B cell (primary cell): ENCODE measurements at regions not wholly inside any gene's neighbourhood (a gene's known extent, or its start where the extent isn't known, plus 50 kb on each side); places are given as distances from the start of the nearest gene placed in this dataset.

Experiments
- ATAC-seq: fragments of 200-7000 bp; cut with Tn5 transposase; one replicate; pipeline ENCODE4 v1.10.0; 2021; ENCODE audit warnings: low read depth, mild to moderate bottlenecking, moderate number of reproducible peaks, moderate library complexity
- CTCF ChIA-PET: fragments of 350-600 bp; sonication (Branson Sonifier 250); formaldehyde crosslinking; loops from one replicate; lab custom pipeline; 2021; ENCODE audit warnings: antibody characterized with exemption, inconsistent platforms; lab: Charles Lee
- POLR2A ChIA-PET: fragments of 350-600 bp; sonication (Branson Sonifier 250); formaldehyde crosslinking; loops from one replicate; lab custom pipeline; 2021; ENCODE audit warnings: antibody characterized with exemption; lab: Charles Lee
- DNase-seq: peaks from one replicate; pipeline ENCODE4 v3.0.0; 2013
- H2AFZ ChIP-seq: 2 replicates; pipeline ENCODE4 v1.6.1; 2012; ENCODE audit warnings: mild to moderate bottlenecking, low read depth, low read length; ENCODE audit not compliant: insufficient read depth, poor library complexity, severe bottlenecking
- H3K27ac ChIP-seq, 2 donors: 1 replicate in 1 of 2; 2 replicates in 1 of 2; pipeline ENCODE4 v1.5.1; 2012 to 2013; ENCODE audit warnings: low read length in 2 of 2, mild to moderate bottlenecking in 2 of 2, moderate library complexity in 1 of 2
- H3K27me3 ChIP-seq, 4 experiments: fragments of 200-600 bp in 1 of 4; sonication (generic) in 1 of 4; replicated peaks in 1 of 4; 1 replicate in 2 of 4; 2 replicates in 2 of 4; pipeline versions ENCODE4 v1.6.1 to v1.7.0; 2013 to 2016; ENCODE audit warnings: low read length in 3 of 4, mild to moderate bottlenecking in 2 of 4, mixed read lengths in 1 of 4, moderate library complexity in 1 of 4; ENCODE audit not compliant: insufficient read depth in 4 of 4, control insufficient read depth in 3 of 4; ENCODE audit errors: control extremely low read depth in 1 of 4
- H3K36me3 ChIP-seq, 2 experiments: replicated peaks in 1 of 2; 1 replicate in 1 of 2; 2 replicates in 1 of 2; pipeline versions ENCODE4 v1.6.1 to v1.7.1; 2013; ENCODE audit warnings: low read length in 1 of 2; ENCODE audit not compliant: insufficient read depth in 2 of 2, control insufficient read depth in 1 of 2; ENCODE audit errors: control extremely low read depth in 1 of 2, extremely low read depth in 1 of 2
- H3K4me1 ChIP-seq, 2 donors: fragments of 200-600 bp in 1 of 2; sonication (generic) in 1 of 2; 1 replicate in 1 of 2; 2 replicates in 1 of 2; pipeline versions ENCODE4 v1.5.1 to v1.6.1; 2013 to 2017; ENCODE audit warnings: low read length in 2 of 2; ENCODE audit not compliant: control insufficient read depth in 2 of 2, insufficient read depth in 2 of 2
- H3K4me2 ChIP-seq: replicated peaks from 2 replicates; pipeline ENCODE3; 2012; ENCODE audit warnings: mild to moderate bottlenecking, low read depth, low read length; ENCODE audit not compliant: poor library complexity, severe bottlenecking
- H3K4me3 ChIP-seq, 5 experiments: fragments of 200-600 bp in 1 of 5; sonication (generic) in 1 of 5; 1 replicate in 3 of 5; 2 replicates in 2 of 5; pipeline versions ENCODE4 v1.5.1 to v1.7.0; 2011 to 2016; ENCODE audit warnings: low read length in 4 of 5, mild to moderate bottlenecking in 4 of 5, low read depth in 2 of 5, control low read depth in 1 of 5, moderate library complexity in 1 of 5; ENCODE audit not compliant: insufficient read depth in 1 of 5; ENCODE audit errors: control extremely low read depth in 1 of 5, extremely low read depth in 1 of 5
- H3K79me2 ChIP-seq: fragments of 200-600 bp; sonication (generic); one replicate; pipeline ENCODE4 v1.6.0; 2016; ENCODE audit warnings: low read length; ENCODE audit not compliant: control insufficient read depth, insufficient read depth
- H3K9ac ChIP-seq: fragments of 200-600 bp; sonication (generic); 2 replicates; pipeline ENCODE4 v1.6.1; 2017; ENCODE audit warnings: mild to moderate bottlenecking, low read length, moderate library complexity
- H3K9me3 ChIP-seq, 3 donors: one replicate each; pipeline versions ENCODE4 v1.6.1 to v1.7.1; 2013; ENCODE audit warnings: low read length in 2 of 3; ENCODE audit not compliant: control insufficient read depth in 2 of 3, insufficient read depth in 1 of 3; ENCODE audit errors: control extremely low read depth in 1 of 3
- H4K20me1 ChIP-seq: 2 replicates; pipeline ENCODE4 v1.6.0; 2012; ENCODE audit warnings: mild to moderate bottlenecking, low read length; ENCODE audit not compliant: insufficient read depth, control insufficient read depth, poor library complexity, severe bottlenecking
- H3K27ac Mint-ChIP-seq: one replicate; pipeline ENCODE4 v1.8.0; 2021; ENCODE audit warnings: mixed read lengths
- H3K27me3 Mint-ChIP-seq: one replicate; pipeline ENCODE4 v1.8.0; 2021; ENCODE audit warnings: mixed read lengths
- H3K4me1 Mint-ChIP-seq: one replicate; pipeline ENCODE4 v1.8.0; 2021; ENCODE audit warnings: mixed read lengths
- H3K4me3 Mint-ChIP-seq: one replicate; pipeline ENCODE4 v1.8.0; 2021; ENCODE audit warnings: mixed read lengths
- H3K9me3 Mint-ChIP-seq: one replicate; pipeline ENCODE4 v1.8.0; 2022; ENCODE audit warnings: mixed read lengths; ENCODE audit not compliant: insufficient read depth
- CTCF ChIP-seq: fragments of 200-600 bp; IDR thresholded peaks from one replicate; pipeline ENCODE4 v1.8.0; 2022; ENCODE audit warnings: antibody characterized with exemption, mild to moderate bottlenecking
- EZH2 ChIP-seq: IDR thresholded peaks from 2 replicates; pipeline ENCODE4 v1.6.1; 2012; ENCODE audit warnings: borderline replicate concordance, low read depth, mild to moderate bottlenecking, moderate library complexity, low read length; ENCODE audit not compliant: insufficient read depth, poor library complexity, severe bottlenecking
- intact Hi-C: fragments of 100-400 bp; cut with micrococcal nuclease; formaldehyde crosslinking; loops from one replicate; pipeline ENCODE4 v1.10.0; 2022

- H3K4me1 ChIP-seq = no peaks in the 10 kb centered on the region
- POLR2A ChIA-PET = no interaction called here
- Mint-ChIP-seq H3K4me3 (no peak overlapping the region), H3K27ac (no peak overlapping the region), H3K4me1 (no peaks in the 10 kb centered on the region), H3K27me3 (no peaks in the 10 kb centered on the region), H3K9me3 (peaks cover 13% of the 10 kb centered on the region)
- H3K27ac ChIP-seq = no peak overlapping the region
- DNase-seq (no peak), ATAC-seq (no peak)
- intact Hi-C loops = no loop called here
- CTCF ChIA-PET = no interaction called here
- H3K4me2 ChIP-seq = no peak overlapping the region
- H3K9me3 ChIP-seq = peaks cover 0 to 1% (median 0%) of the 10 kb centered on the region in 3 donors
- no peaks in the 10 kb centered on the region for H3K79me2 ChIP-seq
- H3K9ac ChIP-seq = no peak overlapping the region
- no peaks in the 10 kb centered on the region for H3K27me3 ChIP-seq
- no peak overlapping the region for H2AFZ ChIP-seq
- TF ChIP-seq EZH2 (no peak), CTCF (no peak)
- H4K20me1 ChIP-seq = no peaks in the 10 kb centered on the region
- no peak overlapping the region for H3K4me3 ChIP-seq
- H3K36me3 ChIP-seq = no peaks in the 10 kb centered on the region
Measured at GRCh38 chr13:89574077-89574476, 1773.4 kb upstream of the MIR17HG start.

- no peaks in the 10 kb centered on the region for H3K36me3 ChIP-seq
- H3K9ac ChIP-seq = no peak overlapping the region
- ChIA-PET POLR2A (no interaction called here), CTCF (no interaction called here)
- no peak overlapping the region for H3K4me3 ChIP-seq
- no peak overlapping the region for H2AFZ ChIP-seq
- no peak for TF ChIP-seq CTCF
- no peak for TF ChIP-seq EZH2
- intact Hi-C loops = no loop called here
- ATAC-seq (no peak), DNase-seq (no peak)
- H3K4me1 ChIP-seq = no peaks in the 10 kb centered on the region
- H4K20me1 ChIP-seq = no peaks in the 10 kb centered on the region
- peaks cover 11% of the 10 kb centered on the region for H3K9me3 Mint-ChIP-seq
- no peak overlapping the region for H3K4me3 Mint-ChIP-seq
- no peaks in the 10 kb centered on the region for H3K27me3 Mint-ChIP-seq
- H3K27ac Mint-ChIP-seq = no peak overlapping the region
- no peak overlapping the region for H3K27ac ChIP-seq
- H3K79me2 ChIP-seq = no peaks in the 10 kb centered on the region
- no peaks in the 10 kb centered on the region for H3K27me3 ChIP-seq
- no peaks in the 10 kb centered on the region for H3K4me1 Mint-ChIP-seq
- H3K4me2 ChIP-seq = no peak overlapping the region
- H3K9me3 ChIP-seq = no peaks in the 10 kb centered on the region
Measured at GRCh38 chr13:89577301-89577700, 1770.2 kb upstream of the MIR17HG start.
